Neuronal stem cell (in vitro differentiated cells): ENCODE measurements at regions not wholly inside any gene's neighbourhood (a gene's known extent, or its start where the extent isn't known, plus 50 kb on each side); places are given as distances from the start of the nearest gene placed in this dataset.

ENCODE experiments used
- DNase-seq: peaks from one replicate; pipeline ENCODE4 v3.0.0-alpha.2; 2013; ENCODE audit warnings: low spot score
- H2AFZ ChIP-seq: one replicate; pipeline ENCODE4 v1.6.1; 2013; ENCODE audit warnings: mild to moderate bottlenecking, low read length, inconsistent platforms
- H2AK5ac ChIP-seq: 2 replicates; pipeline ENCODE4 v1.6.1; 2013; ENCODE audit warnings: low read depth, mild to moderate bottlenecking, inconsistent platforms, low read length, moderate library complexity, mixed read lengths
- H2BK120ac ChIP-seq: 2 replicates; pipeline ENCODE4 v1.6.1; 2013; ENCODE audit warnings: low read depth, mild to moderate bottlenecking, inconsistent platforms, low read length, moderate library complexity, mixed read lengths
- H2BK12ac ChIP-seq: one replicate; pipeline ENCODE4 v1.6.1; 2013; ENCODE audit warnings: low read length, inconsistent platforms
- H2BK15ac ChIP-seq: 2 replicates; pipeline ENCODE4 v1.6.1; 2013; ENCODE audit warnings: mild to moderate bottlenecking, low read length, inconsistent platforms, mixed read lengths
- H2BK5ac ChIP-seq: one replicate; pipeline ENCODE4 v1.6.1; 2013; ENCODE audit warnings: inconsistent platforms, mild to moderate bottlenecking, low read length, moderate library complexity
- H3K14ac ChIP-seq: one replicate; pipeline ENCODE4 v1.6.1; 2013; ENCODE audit warnings: low read length, inconsistent platforms
- H3K18ac ChIP-seq: 2 replicates; pipeline ENCODE4 v1.6.1; 2013; ENCODE audit warnings: low read length, inconsistent platforms
- H3K23ac ChIP-seq: 2 replicates; pipeline ENCODE4 v1.6.1; 2013; ENCODE audit warnings: low read depth, mild to moderate bottlenecking, mixed read lengths, low read length, inconsistent platforms; ENCODE audit not compliant: poor library complexity
- H3K27ac ChIP-seq: replicated peaks from 3 replicates; pipeline ENCODE4 v1.5.1; 2013; ENCODE audit warnings: low read length, inconsistent platforms
- H3K27me3 ChIP-seq, 3 experiments: 2 replicates each; pipeline ENCODE4 v1.6.1; 2013; ENCODE audit warnings: low read length in 3 of 3, mild to moderate bottlenecking in 2 of 3, inconsistent platforms in 1 of 3, low read depth in 1 of 3, mixed read lengths in 1 of 3, moderate library complexity in 1 of 3; ENCODE audit not compliant: control insufficient read depth in 3 of 3, insufficient read depth in 3 of 3
- H3K36me3 ChIP-seq, 2 donors: replicated peaks in 1 of 2; 2 replicates each; pipeline ENCODE4 v1.6.1; 2013; ENCODE audit warnings: low read length in 2 of 2; ENCODE audit not compliant: control insufficient read depth in 2 of 2, insufficient read depth in 2 of 2
- H3K4ac ChIP-seq: 2 replicates; pipeline ENCODE4 v1.6.1; 2013; ENCODE audit warnings: inconsistent platforms, mild to moderate bottlenecking, low read length, moderate library complexity
- H3K4me1 ChIP-seq, 2 donors: 1 replicate in 1 of 2; 2 replicates in 1 of 2; pipeline ENCODE4 v1.6.1; 2013; ENCODE audit warnings: low read length in 2 of 2, low read depth in 1 of 2; ENCODE audit not compliant: control insufficient read depth in 2 of 2, insufficient read depth in 1 of 2
- H3K4me2 ChIP-seq: one replicate; pipeline ENCODE4 v1.6.1; 2013; ENCODE audit warnings: mild to moderate bottlenecking, low read length, inconsistent platforms; ENCODE audit not compliant: insufficient read depth, poor library complexity, severe bottlenecking
- H3K4me3 ChIP-seq, 2 donors: 2 replicates each; pipeline ENCODE4 v1.5.1; 2013; ENCODE audit warnings: low read length in 2 of 2, mild to moderate bottlenecking in 2 of 2, inconsistent platforms in 1 of 2, moderate library complexity in 1 of 2
- H3K79me1 ChIP-seq: one replicate; pipeline ENCODE4 v1.6.1; 2013; ENCODE audit warnings: low read depth, mild to moderate bottlenecking, inconsistent platforms, low read length, moderate library complexity
- H3K9ac ChIP-seq: one replicate; pipeline ENCODE4 v1.6.1; 2013; ENCODE audit warnings: mild to moderate bottlenecking, low read depth, low read length, inconsistent platforms; ENCODE audit not compliant: poor library complexity
- H3K9me3 ChIP-seq, 2 donors: replicated peaks in 1 of 2; 2 replicates each; pipeline versions ENCODE3 to v1.6.1; 2013; ENCODE audit warnings: low read length in 2 of 2, mild to moderate bottlenecking in 2 of 2, inconsistent platforms in 1 of 2, low read depth in 1 of 2, mixed read lengths in 1 of 2, moderate library complexity in 1 of 2; ENCODE audit not compliant: control insufficient read depth in 2 of 2, insufficient read depth in 1 of 2
- H4K8ac ChIP-seq: one replicate; pipeline ENCODE4 v1.6.1; 2013; ENCODE audit warnings: low read depth, mild to moderate bottlenecking, inconsistent platforms, low read length, moderate library complexity
- H4K91ac ChIP-seq: one replicate; pipeline ENCODE4 v1.6.1; 2013; ENCODE audit warnings: low read length, low read depth, mild to moderate bottlenecking, inconsistent platforms; ENCODE audit not compliant: poor library complexity
- whole genome bisulfite sequencing, 2 donors: extraction: QIAGEN DNeasy Blood & Tissue Kit; methylation state at CpG; one replicate each; pipeline ENCODE4 v1.1.7; 2013; ENCODE audit warnings: missing lambda C conversion rate in 2 of 2, mixed read lengths in 1 of 2; ENCODE audit not compliant: insufficient read length in 2 of 2, insufficient replicate concordance in 1 of 2; ENCODE audit errors: extremely low coverage in 2 of 2; 5-methylcytosine and 5-hydroxymethylcytosine counted together

DNA sequence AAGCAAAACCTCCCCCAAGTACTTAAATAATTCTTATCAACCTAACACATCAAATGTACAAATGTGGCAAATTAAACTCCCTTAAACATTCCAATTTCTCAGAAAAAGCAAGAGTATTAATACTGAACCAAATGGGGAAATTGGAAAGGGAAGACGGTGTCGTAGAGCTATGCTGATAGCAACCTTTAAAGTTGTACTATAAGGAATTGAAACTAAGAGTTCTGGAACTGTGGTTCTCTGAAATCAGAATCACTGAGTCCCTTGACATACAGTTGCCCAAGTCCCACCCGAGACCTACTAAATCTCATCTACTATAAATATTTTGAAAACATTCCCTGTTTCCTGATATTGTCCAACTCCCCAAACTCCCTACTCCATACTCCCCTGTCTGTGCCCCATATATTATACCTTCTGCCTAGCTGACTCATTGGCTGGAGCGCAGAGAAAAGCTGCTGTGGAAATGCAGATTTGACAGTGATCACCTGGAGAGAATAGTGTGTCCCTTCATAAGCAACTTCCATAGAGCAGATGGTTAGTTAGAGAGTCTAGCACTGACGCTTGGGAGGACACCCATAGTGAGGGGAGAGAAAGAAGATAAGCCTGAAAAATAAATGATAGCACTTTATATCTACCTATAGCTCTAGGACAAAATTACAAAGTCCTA is 51.4 kb upstream of the ITM2B start:
- H3K79me1 ChIP-seq = no peaks in the 10 kb centered on the region
- no peak overlapping the region for H3K14ac ChIP-seq
- no peak overlapping the region for H4K91ac ChIP-seq
- H4K8ac ChIP-seq = no peak overlapping the region
- no peak overlapping the region for H2AK5ac ChIP-seq
- H2BK15ac ChIP-seq = no peak overlapping the region
- no peak overlapping the region for H3K18ac ChIP-seq
- no peaks in the 10 kb centered on the region for H3K9me3 ChIP-seq
- no CpG with 5 or more reads among the region's 5 CpGs for WGBS, 2 donors
- no peak overlapping the region for H3K4ac ChIP-seq
- H3K23ac ChIP-seq = no peak overlapping the region
- no peaks in the 10 kb centered on the region for H3K36me3 ChIP-seq
- no peak overlapping the region for H3K4me3 ChIP-seq
- no peak overlapping the region for H3K9ac ChIP-seq
- H2AFZ ChIP-seq = no peak overlapping the region
- H2BK5ac ChIP-seq = no peak overlapping the region
- no peaks in the 10 kb centered on the region for H3K4me1 ChIP-seq
- no peak overlapping the region for H3K4me2 ChIP-seq
- H3K27ac ChIP-seq = no peak overlapping the region
- no peak overlapping the region for H2BK12ac ChIP-seq
- H2BK120ac ChIP-seq = no peak overlapping the region
- no peaks in the 10 kb centered on the region for H3K27me3 ChIP-seq
- no peak for DNase-seq

DNA sequence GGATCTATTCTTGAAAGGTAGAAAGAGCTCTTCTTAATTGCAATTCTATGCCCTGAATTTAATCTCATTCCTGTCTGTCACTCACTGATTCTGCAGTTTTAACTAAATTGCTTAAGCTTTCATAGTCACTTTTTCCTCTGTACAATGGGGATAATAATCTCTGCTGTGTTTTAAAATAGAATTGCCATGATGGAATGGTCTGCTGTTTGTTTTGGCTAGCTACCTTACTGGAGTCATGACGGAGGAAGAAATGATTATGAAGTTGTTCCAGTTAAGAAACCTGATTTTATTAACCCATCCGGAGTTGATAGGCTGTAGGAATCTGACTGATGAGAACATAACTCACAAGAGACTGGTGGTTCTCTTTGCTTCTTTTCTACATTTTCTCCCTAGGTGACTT is 54.9 kb upstream of the ITM2B start:
- H3K27ac ChIP-seq = no peak overlapping the region
- no peak overlapping the region for H3K4me2 ChIP-seq
- no peak overlapping the region for H2AFZ ChIP-seq
- no peak overlapping the region for H3K18ac ChIP-seq
- H2BK15ac ChIP-seq = no peak overlapping the region
- no peaks in the 10 kb centered on the region for H3K4me1 ChIP-seq
- H4K91ac ChIP-seq = no peak overlapping the region
- H3K4ac ChIP-seq = no peak overlapping the region
- H3K23ac ChIP-seq = no peak overlapping the region
- H3K9me3 ChIP-seq = no peaks in the 10 kb centered on the region
- no peak overlapping the region for H2BK5ac ChIP-seq
- H3K36me3 ChIP-seq = no peaks in the 10 kb centered on the region
- H2BK12ac ChIP-seq = no peak overlapping the region
- no CpG with 5 or more reads among the region's 2 CpGs for WGBS, 2 donors
- no peak overlapping the region for H3K4me3 ChIP-seq
- H4K8ac ChIP-seq = no peak overlapping the region
- no peak overlapping the region for H3K9ac ChIP-seq
- H3K79me1 ChIP-seq = no peaks in the 10 kb centered on the region
- no peak overlapping the region for H2AK5ac ChIP-seq
- DNase-seq = no peak
- no peak overlapping the region for H3K14ac ChIP-seq
- H3K27me3 ChIP-seq = no peaks in the 10 kb centered on the region
- no peak overlapping the region for H2BK120ac ChIP-seq

DNA sequence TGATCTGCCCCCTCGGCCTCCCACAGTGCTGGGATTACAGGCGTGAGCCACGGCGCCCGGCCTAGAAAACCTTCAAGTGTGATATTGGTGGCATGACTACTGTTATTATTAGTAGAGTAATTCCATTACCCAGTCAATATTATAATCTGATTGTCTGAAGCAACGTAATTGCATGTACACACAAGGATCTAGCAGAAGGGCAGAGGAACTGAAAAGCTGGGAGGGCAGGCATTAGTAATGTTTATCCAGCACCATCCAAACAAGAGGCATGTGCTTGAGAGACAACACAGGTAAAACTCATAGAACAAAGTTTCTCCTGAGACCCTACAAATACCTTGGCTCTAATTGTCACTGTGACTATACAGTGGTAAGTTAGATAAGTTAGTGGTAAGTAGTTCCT is 56.2 kb upstream of the ITM2B start:
- H3K36me3 ChIP-seq = no peaks in the 10 kb centered on the region
- no peak overlapping the region for H2BK120ac ChIP-seq
- no peak overlapping the region for H2AFZ ChIP-seq
- no peak overlapping the region for H3K23ac ChIP-seq
- H3K4me1 ChIP-seq = no peaks in the 10 kb centered on the region
- no peak overlapping the region for H3K27ac ChIP-seq
- no peaks in the 10 kb centered on the region for H3K79me1 ChIP-seq
- H3K4me2 ChIP-seq = no peak overlapping the region
- no peak overlapping the region for H3K9ac ChIP-seq
- H3K9me3 ChIP-seq = no peaks in the 10 kb centered on the region
- no peak overlapping the region for H4K8ac ChIP-seq
- WGBS, 2 donors = no CpG with 5 or more reads among the region's 6 CpGs
- no peak overlapping the region for H2BK5ac ChIP-seq
- H3K14ac ChIP-seq = no peak overlapping the region
- H3K4me3 ChIP-seq = no peak overlapping the region
- H4K91ac ChIP-seq = no peak overlapping the region
- H3K27me3 ChIP-seq = no peaks in the 10 kb centered on the region
- H2BK12ac ChIP-seq = no peak overlapping the region
- no peak overlapping the region for H2BK15ac ChIP-seq
- DNase-seq = no peak
- no peak overlapping the region for H2AK5ac ChIP-seq
- H3K4ac ChIP-seq = no peak overlapping the region
- no peak overlapping the region for H3K18ac ChIP-seq

DNA sequence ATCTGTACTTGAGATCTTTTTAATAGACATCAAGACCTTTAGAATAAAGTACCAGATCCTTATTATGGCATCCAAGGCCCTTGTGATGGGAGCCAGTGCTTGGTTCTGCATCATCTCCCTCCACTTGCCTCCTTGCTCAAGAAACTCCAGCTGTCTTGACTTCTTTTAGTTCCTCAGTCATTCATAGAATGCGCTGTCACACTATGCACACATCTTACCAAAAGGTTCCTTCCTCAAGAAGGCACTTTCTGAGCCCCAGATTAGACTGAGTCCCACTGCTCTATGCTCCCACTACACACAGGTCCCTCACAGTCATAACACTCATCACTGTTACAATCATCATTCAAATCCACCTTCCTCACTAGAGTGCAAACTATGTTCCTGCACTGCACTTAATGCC is 57.8 kb upstream of the ITM2B start:
- H2AK5ac ChIP-seq = no peak overlapping the region
- no peaks in the 10 kb centered on the region for H3K36me3 ChIP-seq
- no peaks in the 10 kb centered on the region for H3K79me1 ChIP-seq
- no peak overlapping the region for H2BK5ac ChIP-seq
- WGBS, 2 donors = no CpG with 5 or more reads among the region's 1 CpG
- H3K9me3 ChIP-seq = no peaks in the 10 kb centered on the region
- no peaks in the 10 kb centered on the region for H3K27me3 ChIP-seq
- H3K14ac ChIP-seq = peak overlapping the region; percentile 72
- H3K18ac ChIP-seq = no peak overlapping the region
- DNase-seq = no peak
- H3K9ac ChIP-seq = no peak overlapping the region
- H3K27ac ChIP-seq = no peak overlapping the region
- no peak overlapping the region for H4K8ac ChIP-seq
- no peaks in the 10 kb centered on the region for H3K4me1 ChIP-seq
- no peak overlapping the region for H3K4me2 ChIP-seq
- no peak overlapping the region for H3K4ac ChIP-seq
- H3K23ac ChIP-seq = no peak overlapping the region
- H2BK15ac ChIP-seq = no peak overlapping the region
- H4K91ac ChIP-seq = no peak overlapping the region
- H2BK120ac ChIP-seq = no peak overlapping the region
- no peak overlapping the region for H2AFZ ChIP-seq
- no peak overlapping the region for H2BK12ac ChIP-seq
- no peak overlapping the region for H3K4me3 ChIP-seq
